GM21723 (cell line): ENCODE measurements at regions not wholly inside any gene's neighbourhood (a gene's known extent, or its start where the extent isn't known, plus 50 kb on each side); places are given as distances from the start of the nearest gene placed in this dataset.
"Not testable (repeated sequence)": the region's sequence is repeated elsewhere in the genome, so short reads cannot be mapped to it uniquely, and the experiment has no call there.

Experiments
- ATAC-seq: cut with Tn5 transposase; IDR thresholded peaks from one replicate; pipeline ENCODE4 v1.9.1; 2021; ENCODE audit warnings: mild to moderate bottlenecking, moderate library complexity; ENCODE audit not compliant: unreplicated experiment

- ATAC-seq: peak; percentile 29
Observed at GRCh38 chr3:59374091-59374817, 324.4 kb upstream of the CFAP20DC start.

- no peak for ATAC-seq
Observed at GRCh38 chr3:59372346-59372745, 322.5 kb upstream of the CFAP20DC start.

GRCh38 chr3:59368900-59369675, 319.3 kb upstream of the CFAP20DC start:
- no peak for ATAC-seq

GRCh38 chr3:59367150-59367549, 317.3 kb upstream of the CFAP20DC start:
- ATAC-seq: no peak

GRCh38 chr3:59366218-59366617, 316.4 kb upstream of the CFAP20DC start:
- ATAC-seq: no peak

GRCh38 chr3:59364496-59364895, 314.7 kb upstream of the CFAP20DC start:
- no peak for ATAC-seq

GRCh38 chr3:59360312-59360711, 310.5 kb upstream of the CFAP20DC start:
- ATAC-seq: not testable (repeated sequence)

- ATAC-seq: no peak
Observed at GRCh38 chr3:59341459-59341858, 291.6 kb upstream of the CFAP20DC start.

GRCh38 chr3:59339818-59340217, 290.0 kb upstream of the CFAP20DC start:
- peak; percentile 56 for ATAC-seq

GRCh38 chr3:59338934-59339333, 289.1 kb upstream of the CFAP20DC start:
- ATAC-seq: no peak

- ATAC-seq: no peak
Observed at GRCh38 chr3:59335338-59335737, 285.5 kb upstream of the CFAP20DC start.

- no peak for ATAC-seq
Observed at GRCh38 chr3:59334585-59334984, 284.8 kb upstream of the CFAP20DC start.

GRCh38 chr3:59327376-59327808, 277.6 kb upstream of the CFAP20DC start:
- no peak for ATAC-seq

- ATAC-seq: no peak
Observed at GRCh38 chr3:59326246-59327024, 276.6 kb upstream of the CFAP20DC start.

GRCh38 chr3:59321881-59322540, 272.2 kb upstream of the CFAP20DC start:
- no peak for ATAC-seq

GRCh38 chr3:59320080-59320479, 270.3 kb upstream of the CFAP20DC start:
- ATAC-seq: no peak

- no peak for ATAC-seq
Observed at GRCh38 chr3:59319442-59319841, 269.6 kb upstream of the CFAP20DC start.

- ATAC-seq: no peak
Observed at GRCh38 chr3:59318881-59319280, 269.1 kb upstream of the CFAP20DC start.

GRCh38 chr3:59317386-59317785, 267.6 kb upstream of the CFAP20DC start:
- ATAC-seq: no peak

GRCh38 chr3:59316688-59317275, 267.0 kb upstream of the CFAP20DC start:
- ATAC-seq: no peak

GRCh38 chr3:59313365-59313764, 263.5 kb upstream of the CFAP20DC start:
- peak; percentile 89 for ATAC-seq
